A549 (cell line): ENCODE measurements at regions not wholly inside any gene's neighbourhood (a gene's known extent, or its start where the extent isn't known, plus 50 kb on each side); places are given as distances from the start of the nearest gene placed in this dataset.

Source experiments
- ATAC-seq, 2 experiments: fragments of 200-7000 bp in 1 of 2; fragments of >200 bp in 1 of 2; cut with Nextera tagmentation in 1 of 2; cut with Tn5 transposase in 1 of 2; 3 replicates each; pipeline versions ENCODE4 v1.8.0 to v1.9.1; 2018 to 2020; ENCODE audit warnings: mild to moderate bottlenecking in 1 of 2, moderate library complexity in 1 of 2
- CTCF ChIA-PET: fragments of 300-600 bp; sonication (Branson Sonifier 250); formaldehyde crosslinking; extraction: SDS; loops from one replicate; lab custom pipeline; 2021; ENCODE audit warnings: antibody characterized with exemption, inconsistent platforms; lab: Yijun Ruan, JAX
- POLR2A ChIA-PET: fragments of 350-600 bp; formaldehyde crosslinking; extraction: SDS; loops from one replicate; lab custom pipeline; 2021; ENCODE audit warnings: antibody characterized with exemption, inconsistent platforms; lab: Yijun Ruan, JAX
- DNase-seq, 2 experiments: peaks; one replicate each; pipeline versions ENCODE4 v3.0.0 to v3.0.0-alpha.2; 2011 to 2016; ENCODE audit warnings: low read depth in 1 of 2, low spot score in 1 of 2
- FAIRE-seq: peaks from 2 replicates; lab custom pipeline; 2011; peaks lifted over from hg19 to GRCh38; lab: Jason Lieb, UNC
- H3K27ac ChIP-seq, 2 experiments: fragments of >200 bp; sonication (Bioruptor Twin); formaldehyde crosslinking; 3 replicates each; pipeline ENCODE4 v1.5.1; 2016 to 2017
- H3K4me1 ChIP-seq: fragments of >200 bp; sonication (Bioruptor Twin); formaldehyde crosslinking; 3 replicates; pipeline ENCODE4 v1.6.1; 2016
- H3K4me2 ChIP-seq: fragments of >200 bp; sonication (Bioruptor Twin); formaldehyde crosslinking; 3 replicates; pipeline ENCODE4 v1.6.1; 2016
- H3K4me3 ChIP-seq: fragments of >200 bp; sonication (Bioruptor Twin); formaldehyde crosslinking; 3 replicates; pipeline ENCODE4 v1.5.1; 2016
- H3K9me3 ChIP-seq: fragments of >200 bp; sonication (Bioruptor Twin); formaldehyde crosslinking; 3 replicates; pipeline ENCODE4 v1.6.1; 2016
- CBX2 ChIP-seq: fragments of 200-600 bp; sonication (generic); IDR thresholded peaks from 2 replicates; pipeline ENCODE4 v1.6.1; 2016; ENCODE audit warnings: low read depth, mild to moderate bottlenecking, borderline replicate concordance
- CEBPB ChIP-seq, 2 experiments: fragments of >200 bp in 1 of 2; sonication (Bioruptor Twin) in 1 of 2; formaldehyde crosslinking in 1 of 2; IDR thresholded peaks; 2 replicates each; pipeline ENCODE4 v1.6.1; 2012 to 2016
- CHD2 ChIP-seq: fragments of 150-350 bp; IDR thresholded peaks from 2 replicates; pipeline ENCODE4 v1.6.1; 2014; ENCODE audit warnings: low read length; ENCODE audit not compliant: partially characterized antibody
- EHF ChIP-seq: fragments of 250-450 bp; sonication (Bioruptor Pico); IDR thresholded peaks from 2 replicates; pipeline ENCODE4 v1.5.0; 2020; ENCODE audit warnings: mild to moderate bottlenecking
- ESRRA ChIP-seq: fragments of 150-350 bp; IDR thresholded peaks from 2 replicates; pipeline ENCODE4 v1.6.1; 2014; ENCODE audit warnings: mild to moderate bottlenecking, low read length, borderline replicate concordance
- FOSB ChIP-seq: fragments of 250-450 bp; sonication (Bioruptor Pico); IDR thresholded peaks from 2 replicates; pipeline ENCODE4 v1.5.0; 2020; ENCODE audit warnings: mild to moderate bottlenecking, moderate library complexity
- FOXS1 ChIP-seq: fragments of 250-450 bp; sonication (Bioruptor Pico); IDR thresholded peaks from 2 replicates; pipeline ENCODE4 v1.5.0; 2020; ENCODE audit warnings: mild to moderate bottlenecking, moderate library complexity
- HDAC2 ChIP-seq: fragments of 200-600 bp; sonication (generic); IDR thresholded peaks from 2 replicates; pipeline ENCODE4 v1.6.1; 2016
- HOXA7 ChIP-seq: fragments of 250-450 bp; sonication (Bioruptor Pico); IDR thresholded peaks from 2 replicates; pipeline ENCODE4 v1.5.0; 2020; ENCODE audit warnings: mild to moderate bottlenecking, moderate library complexity
- HOXB5 ChIP-seq: fragments of 250-450 bp; sonication (Bioruptor Pico); IDR thresholded peaks from 2 replicates; pipeline ENCODE4 v1.5.0; 2020; ENCODE audit warnings: mild to moderate bottlenecking, moderate library complexity
- JUN ChIP-seq, 2 experiments: fragments of >200 bp; sonication (Bioruptor Twin); formaldehyde crosslinking; IDR thresholded peaks; 2 replicates in 1 of 2; 3 replicates in 1 of 2; pipeline ENCODE4 v1.6.1; 2016 to 2017
- KDM1A ChIP-seq: fragments of 200-600 bp; sonication (generic); IDR thresholded peaks from 2 replicates; pipeline ENCODE4 v1.6.1; 2016; ENCODE audit warnings: low read depth, mild to moderate bottlenecking
- KDM5A ChIP-seq: fragments of 200-600 bp; sonication (generic); IDR thresholded peaks from 2 replicates; pipeline ENCODE4 v1.6.1; 2016; ENCODE audit warnings: antibody characterized with exemption, mild to moderate bottlenecking
- MAFK ChIP-seq: fragments of 450-650 bp; IDR thresholded peaks from 2 replicates; pipeline ENCODE4 v1.6.1; 2014; ENCODE audit not compliant: partially characterized antibody
- MAZ ChIP-seq: fragments of 150-350 bp; IDR thresholded peaks from 2 replicates; pipeline ENCODE4 v1.6.1; 2014; ENCODE audit warnings: antibody characterized with exemption, low read depth, low read length, borderline replicate concordance
- MYC ChIP-seq: IDR thresholded peaks from 2 replicates; pipeline ENCODE4 v1.6.1; 2012; ENCODE audit warnings: mild to moderate bottlenecking, inconsistent platforms, low read length, improper control_type of control experiment, borderline replicate concordance
- NFE2L2 ChIP-seq: fragments of 150-350 bp; conservative IDR thresholded peaks from 2 replicates; pipeline ENCODE4 v1.6.1; 2014; ENCODE audit warnings: low read length
- NPAS2 ChIP-seq: fragments of 250-450 bp; sonication (Bioruptor Pico); IDR thresholded peaks from 2 replicates; pipeline ENCODE4 v1.8.0; 2022; ENCODE audit warnings: mild to moderate bottlenecking, moderate library complexity, borderline replicate concordance
- NR3C1 ChIP-seq: fragments of >200 bp; sonication (Bioruptor Twin); formaldehyde crosslinking; IDR thresholded peaks from 3 replicates; pipeline ENCODE4 v1.6.1; 2017
- PHF8 ChIP-seq: fragments of 200-600 bp; sonication (generic); IDR thresholded peaks from 2 replicates; pipeline ENCODE4 v1.6.1; 2016; ENCODE audit warnings: low read depth, mild to moderate bottlenecking, antibody characterized with exemption, moderate library complexity, borderline replicate concordance
- POLR2A ChIP-seq: IDR thresholded peaks from 2 replicates; pipeline ENCODE4 v1.6.1; 2012; ENCODE audit warnings: mild to moderate bottlenecking, low read length
- RAD21 ChIP-seq, 2 experiments: fragments of >200 bp in 1 of 2; sonication (Bioruptor Twin) in 1 of 2; formaldehyde crosslinking in 1 of 2; IDR thresholded peaks in 1 of 2; conservative IDR thresholded peaks in 1 of 2; 2 replicates in 1 of 2; 3 replicates in 1 of 2; pipeline ENCODE4 v1.6.1; 2012 to 2018; ENCODE audit warnings: inconsistent platforms in 1 of 2
- RARB ChIP-seq: fragments of 250-450 bp; sonication (Bioruptor Pico); IDR thresholded peaks from 2 replicates; pipeline ENCODE4 v1.8.0; 2021; ENCODE audit warnings: mild to moderate bottlenecking, moderate library complexity
- RNF2 ChIP-seq: fragments of 200-600 bp; sonication (generic); IDR thresholded peaks from 2 replicates; pipeline ENCODE4 v1.6.1; 2016; ENCODE audit warnings: low read depth, mild to moderate bottlenecking, antibody characterized with exemption, moderate library complexity, borderline replicate concordance
- SREBF2 ChIP-seq: fragments of 450-650 bp; IDR thresholded peaks from 2 replicates; pipeline ENCODE4 v1.6.1; 2014; ENCODE audit warnings: mild to moderate bottlenecking, moderate library complexity
- ZSCAN20 ChIP-seq: fragments of 250-450 bp; sonication (Bioruptor Pico); IDR thresholded peaks from 2 replicates; pipeline ENCODE4 v1.8.0; 2022; ENCODE audit warnings: mild to moderate bottlenecking, moderate library complexity
- WGBS: methylation state at CpG from one replicate; pipeline ENCODE4 v1.1.6; 2017; ENCODE audit errors: missing lambda C conversion rate; 5-methylcytosine and 5-hydroxymethylcytosine counted together
- TF ChIP-seq, protein P1 (sequence below): fragments of >200 bp; sonication (Bioruptor Twin); formaldehyde crosslinking; IDR thresholded peaks from 3 replicates; pipeline ENCODE4 v1.5.1; 2016
- TF ChIP-seq, protein P2 (sequence below): fragments of 250-450 bp; sonication (Bioruptor Pico); IDR thresholded peaks from 2 replicates; pipeline ENCODE4 v1.5.0; 2020; ENCODE audit warnings: low read depth, mild to moderate bottlenecking, moderate library complexity

DNA sequence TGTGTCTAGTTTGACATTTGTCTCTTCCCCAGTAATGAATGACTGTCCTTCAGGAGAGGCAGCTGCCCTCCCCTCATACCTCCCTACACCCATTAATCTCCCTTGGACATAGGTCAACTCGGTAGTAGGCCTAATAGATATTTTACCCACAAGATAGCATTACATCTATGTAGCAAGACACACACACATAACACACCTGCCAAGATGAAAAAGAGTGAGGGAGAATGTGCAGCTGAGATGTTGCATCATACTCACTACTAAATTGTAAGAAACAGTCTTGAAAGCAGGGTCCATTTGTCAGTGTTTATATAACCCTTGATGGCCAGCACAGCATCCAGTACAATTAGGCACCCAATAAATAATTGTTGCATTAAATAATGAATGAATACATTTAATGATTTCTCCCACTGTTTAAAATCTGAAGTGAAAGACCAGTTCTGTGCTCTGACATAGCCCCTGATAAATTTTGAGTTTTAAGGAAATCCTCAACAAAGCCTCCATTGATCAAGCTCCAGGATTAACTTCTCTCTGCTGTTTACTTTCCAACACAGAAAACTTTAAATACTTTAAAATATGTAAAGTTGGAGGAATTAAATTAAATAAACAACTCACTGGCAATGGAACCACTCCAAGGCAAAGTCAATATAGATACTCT lies 440.8 kb upstream of the RASGEF1B start:
- 0% methylated on average over 1 of the region's 1 CpG for WGBS
- H3K9me3 ChIP-seq: no peaks in the 10 kb centered on the region
- DNase-seq: no peak
- FAIRE-seq: no peak
- ATAC-seq: no peak
- no peaks in the 10 kb centered on the region for H3K4me1 ChIP-seq
- CTCF ChIA-PET: interaction anchor here (0.7 to 1.0 kb wide), 5 partner anchors 8 to 506 kb away, joined by 3 to 5 read pairs (median 3); no protein-coding TSS in a partner anchor
- TF ChIP-seq HDAC2 (no peak), HOXB5 (CRISPR knock-in tag) (no peak), KDM5A (no peak), FOXS1 (CRISPR knock-in tag) (no peak), MYC (no peak), PHF8 (no peak), NPAS2 (no peak), RNF2 (no peak), SREBF2 (no peak), MAZ (no peak), POLR2A (no peak)
- TF ChIP-seq, protein P1, sequence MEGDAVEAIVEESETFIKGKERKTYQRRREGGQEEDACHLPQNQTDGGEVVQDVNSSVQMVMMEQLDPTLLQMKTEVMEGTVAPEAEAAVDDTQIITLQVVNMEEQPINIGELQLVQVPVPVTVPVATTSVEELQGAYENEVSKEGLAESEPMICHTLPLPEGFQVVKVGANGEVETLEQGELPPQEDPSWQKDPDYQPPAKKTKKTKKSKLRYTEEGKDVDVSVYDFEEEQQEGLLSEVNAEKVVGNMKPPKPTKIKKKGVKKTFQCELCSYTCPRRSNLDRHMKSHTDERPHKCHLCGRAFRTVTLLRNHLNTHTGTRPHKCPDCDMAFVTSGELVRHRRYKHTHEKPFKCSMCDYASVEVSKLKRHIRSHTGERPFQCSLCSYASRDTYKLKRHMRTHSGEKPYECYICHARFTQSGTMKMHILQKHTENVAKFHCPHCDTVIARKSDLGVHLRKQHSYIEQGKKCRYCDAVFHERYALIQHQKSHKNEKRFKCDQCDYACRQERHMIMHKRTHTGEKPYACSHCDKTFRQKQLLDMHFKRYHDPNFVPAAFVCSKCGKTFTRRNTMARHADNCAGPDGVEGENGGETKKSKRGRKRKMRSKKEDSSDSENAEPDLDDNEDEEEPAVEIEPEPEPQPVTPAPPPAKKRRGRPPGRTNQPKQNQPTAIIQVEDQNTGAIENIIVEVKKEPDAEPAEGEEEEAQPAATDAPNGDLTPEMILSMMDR: no peak
- POLR2A ChIA-PET: no interaction called here
- H3K4me3 ChIP-seq: no peak overlapping the region
- no peak overlapping the region for H3K27ac ChIP-seq
- no peak overlapping the region for H3K4me2 ChIP-seq

DNA sequence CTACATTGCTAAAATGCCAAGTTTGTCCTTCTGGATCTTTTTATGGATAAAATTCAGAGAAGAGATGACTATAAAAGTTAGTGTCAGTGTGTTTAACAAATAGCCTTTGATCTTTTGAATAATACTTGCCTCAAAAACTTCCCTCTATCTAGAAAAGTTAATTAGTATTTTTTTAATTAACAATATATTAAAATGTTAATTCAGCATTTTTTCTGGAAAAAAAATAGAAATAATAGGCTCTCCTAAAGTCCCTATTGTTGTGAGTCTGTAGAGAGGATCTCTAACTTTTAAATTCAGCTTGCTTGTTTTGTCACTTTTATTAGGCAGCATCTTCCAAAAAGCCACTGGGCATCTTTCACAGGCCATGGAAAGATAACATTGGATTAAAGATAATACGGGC lies 435.2 kb upstream of the RASGEF1B start:
- DNase-seq: no peak
- Histone ChIP-seq H3K9me3 (no peaks in the 10 kb centered on the region), H3K4me1 (no peaks in the 10 kb centered on the region), H3K4me2 (no peak overlapping the region), H3K27ac (no peak overlapping the region), H3K4me3 (no peak overlapping the region)
- TF ChIP-seq CEBPB (IDR thresholded peaks at IDR 0.05) (no peak), ESRRA (no peak), RAD21 (conservative IDR thresholded peaks at IDR 0.05 in 1 of 2, IDR thresholded peaks at IDR 0.05 in 1 of 2) (no peak), ZSCAN20 (CRISPR knock-in tag) (no peak), HOXB5 (CRISPR knock-in tag) (no peak), SREBF2 (no peak), MAZ (no peak), FOSB (no peak), RNF2 (no peak), NFE2L2 (no peak), CHD2 (no peak), KDM1A (no peak), JUN (IDR thresholded peaks at IDR 0.05) (no peak), RARB (CRISPR knock-in tag) (no peak)
- TF ChIP-seq, protein P2, sequence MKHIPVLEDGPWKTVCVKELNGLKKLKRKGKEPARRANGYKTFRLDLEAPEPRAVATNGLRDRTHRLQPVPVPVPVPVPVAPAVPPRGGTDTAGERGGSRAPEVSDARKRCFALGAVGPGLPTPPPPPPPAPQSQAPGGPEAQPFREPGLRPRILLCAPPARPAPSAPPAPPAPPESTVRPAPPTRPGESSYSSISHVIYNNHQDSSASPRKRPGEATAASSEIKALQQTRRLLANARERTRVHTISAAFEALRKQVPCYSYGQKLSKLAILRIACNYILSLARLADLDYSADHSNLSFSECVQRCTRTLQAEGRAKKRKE: no peak
- 25% methylated on average over 1 of the region's 1 CpG for WGBS
- ATAC-seq: no peak
- no peak for FAIRE-seq
- POLR2A ChIA-PET: no interaction called here
- CTCF ChIA-PET: interaction anchor here (1.2 kb wide), 1 partner anchor 8 kb away, joined by 4 read pairs; no protein-coding TSS in a partner anchor

DNA sequence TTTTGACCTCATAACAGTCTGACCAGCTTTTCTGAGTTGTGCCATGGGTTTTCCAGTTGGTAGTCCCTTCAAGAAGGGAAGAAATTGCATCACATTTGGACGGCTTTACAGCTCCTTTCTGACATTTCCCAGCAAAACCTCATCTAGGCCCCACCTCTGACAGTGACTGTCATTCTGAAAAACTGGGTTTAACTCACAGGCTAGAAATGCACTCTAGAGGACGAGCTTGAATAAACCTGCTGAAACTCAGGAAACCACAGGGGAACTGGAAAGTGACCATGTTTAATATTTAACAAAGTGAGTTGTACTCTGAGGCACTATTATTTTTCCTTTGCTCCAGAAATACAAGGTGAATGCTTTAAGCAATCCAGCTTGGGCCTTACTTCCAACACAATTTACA lies 434.3 kb upstream of the RASGEF1B start:
- Histone ChIP-seq H3K9me3 (no peaks in the 10 kb centered on the region), H3K4me3 (no peak overlapping the region), H3K27ac (no peak overlapping the region), H3K4me2 (no peak overlapping the region), H3K4me1 (no peaks in the 10 kb centered on the region)
- CTCF ChIA-PET: interaction anchor here (1.2 kb wide), 1 partner anchor 9 kb away, joined by 4 read pairs; no protein-coding TSS in a partner anchor
- DNase-seq (no peak), FAIRE-seq (no peak), ATAC-seq (no peak)
- POLR2A ChIA-PET: no interaction called here
- WGBS: 6% methylated on average over 2 of the region's 2 CpGs
- TF ChIP-seq ESRRA: no peak
- no peak for TF ChIP-seq MAFK
- no peak for TF ChIP-seq NPAS2
- TF ChIP-seq EHF (CRISPR knock-in tag): no peak
- TF ChIP-seq CBX2: no peak
- TF ChIP-seq HOXA7 (CRISPR knock-in tag): no peak
- no peak for TF ChIP-seq FOSB
- TF ChIP-seq KDM5A: no peak
- TF ChIP-seq NR3C1: no peak
- no peak for TF ChIP-seq ZSCAN20 (CRISPR knock-in tag)
- no peak for TF ChIP-seq RNF2
